Breast epithelium (tissue), 3 donors: ENCODE measurements at regions not wholly inside any gene's neighbourhood (a gene's known extent, or its start where the extent isn't known, plus 50 kb on each side); places are given as distances from the start of the nearest gene placed in this dataset.

Experiments
- POLR2A ChIP-seq: fragments of 450-650 bp; IDR thresholded peaks from one replicate; pipeline ENCODE4 v1.6.1; 2016; ENCODE audit warnings: antibody characterized with exemption, mild to moderate bottlenecking, moderate library complexity
- TF ChIP-seq, protein P1 (sequence below), 3 donors: fragments of 450-650 bp; IDR thresholded peaks; one replicate each; pipeline ENCODE4 v1.5.1; 2016 to 2017; ENCODE audit warnings: antibody characterized with exemption in 3 of 3, mild to moderate bottlenecking in 3 of 3, moderate library complexity in 3 of 3

DNA sequence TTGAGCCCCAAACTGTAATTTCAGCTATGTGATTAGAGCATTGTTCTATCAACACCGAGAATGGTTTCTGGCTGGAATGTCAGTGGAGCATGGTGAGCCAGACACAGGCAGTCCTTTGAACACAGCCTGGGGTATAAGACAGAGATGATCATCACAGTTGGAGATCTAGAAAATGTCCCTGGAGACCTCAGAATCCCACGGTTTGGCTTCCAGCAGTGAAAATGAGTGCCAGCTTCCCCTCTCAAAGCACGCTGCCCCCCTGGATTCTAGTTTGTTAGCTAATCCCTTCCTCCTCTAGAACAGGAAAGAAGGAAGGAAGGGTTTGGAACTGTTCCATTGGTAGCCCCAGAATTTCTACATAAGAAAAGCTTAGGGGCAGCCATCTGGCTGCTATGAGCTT lies 59.9 kb upstream of the JAK1 start:
- TF ChIP-seq POLR2A, result no peak
- TF ChIP-seq, protein P1, sequence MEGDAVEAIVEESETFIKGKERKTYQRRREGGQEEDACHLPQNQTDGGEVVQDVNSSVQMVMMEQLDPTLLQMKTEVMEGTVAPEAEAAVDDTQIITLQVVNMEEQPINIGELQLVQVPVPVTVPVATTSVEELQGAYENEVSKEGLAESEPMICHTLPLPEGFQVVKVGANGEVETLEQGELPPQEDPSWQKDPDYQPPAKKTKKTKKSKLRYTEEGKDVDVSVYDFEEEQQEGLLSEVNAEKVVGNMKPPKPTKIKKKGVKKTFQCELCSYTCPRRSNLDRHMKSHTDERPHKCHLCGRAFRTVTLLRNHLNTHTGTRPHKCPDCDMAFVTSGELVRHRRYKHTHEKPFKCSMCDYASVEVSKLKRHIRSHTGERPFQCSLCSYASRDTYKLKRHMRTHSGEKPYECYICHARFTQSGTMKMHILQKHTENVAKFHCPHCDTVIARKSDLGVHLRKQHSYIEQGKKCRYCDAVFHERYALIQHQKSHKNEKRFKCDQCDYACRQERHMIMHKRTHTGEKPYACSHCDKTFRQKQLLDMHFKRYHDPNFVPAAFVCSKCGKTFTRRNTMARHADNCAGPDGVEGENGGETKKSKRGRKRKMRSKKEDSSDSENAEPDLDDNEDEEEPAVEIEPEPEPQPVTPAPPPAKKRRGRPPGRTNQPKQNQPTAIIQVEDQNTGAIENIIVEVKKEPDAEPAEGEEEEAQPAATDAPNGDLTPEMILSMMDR (IDR thresholded peaks at IDR 0.05), result no peak
